ENCODE measurements at regions not wholly inside any gene's neighbourhood (a gene's known extent, or its start where the extent isn't known, plus 50 kb on each side); places are given as distances from the start of the nearest gene placed in this dataset.

DNA sequence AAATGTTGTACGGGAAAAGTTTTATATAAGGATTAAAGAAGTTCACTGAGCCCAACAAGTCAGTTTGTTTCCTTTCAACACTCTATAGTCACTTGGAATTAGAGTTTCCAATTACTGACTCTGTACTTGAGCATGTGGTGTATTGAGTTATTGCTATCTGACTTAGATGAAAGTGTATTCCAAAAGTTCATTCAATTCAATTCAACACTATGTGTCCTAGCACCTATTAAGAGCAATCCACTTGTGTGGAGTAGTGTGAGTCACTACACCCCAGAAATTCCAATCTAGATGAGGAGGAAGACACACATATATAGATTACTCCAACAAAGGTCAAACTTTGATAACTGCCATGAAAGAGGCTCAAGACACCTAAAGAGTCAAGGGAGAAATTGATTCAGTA lies 98.2 kb upstream of the SLCO6A1 start:
- no peaks in the 10 kb centered on the region for H3K4me1 ChIP-seq
- no peak overlapping the region for H3K4me3 ChIP-seq
- H3K36me3 ChIP-seq: no peaks in the 10 kb centered on the region
- no peak overlapping the region for H3K27ac ChIP-seq
- TF ChIP-seq, protein P1, sequence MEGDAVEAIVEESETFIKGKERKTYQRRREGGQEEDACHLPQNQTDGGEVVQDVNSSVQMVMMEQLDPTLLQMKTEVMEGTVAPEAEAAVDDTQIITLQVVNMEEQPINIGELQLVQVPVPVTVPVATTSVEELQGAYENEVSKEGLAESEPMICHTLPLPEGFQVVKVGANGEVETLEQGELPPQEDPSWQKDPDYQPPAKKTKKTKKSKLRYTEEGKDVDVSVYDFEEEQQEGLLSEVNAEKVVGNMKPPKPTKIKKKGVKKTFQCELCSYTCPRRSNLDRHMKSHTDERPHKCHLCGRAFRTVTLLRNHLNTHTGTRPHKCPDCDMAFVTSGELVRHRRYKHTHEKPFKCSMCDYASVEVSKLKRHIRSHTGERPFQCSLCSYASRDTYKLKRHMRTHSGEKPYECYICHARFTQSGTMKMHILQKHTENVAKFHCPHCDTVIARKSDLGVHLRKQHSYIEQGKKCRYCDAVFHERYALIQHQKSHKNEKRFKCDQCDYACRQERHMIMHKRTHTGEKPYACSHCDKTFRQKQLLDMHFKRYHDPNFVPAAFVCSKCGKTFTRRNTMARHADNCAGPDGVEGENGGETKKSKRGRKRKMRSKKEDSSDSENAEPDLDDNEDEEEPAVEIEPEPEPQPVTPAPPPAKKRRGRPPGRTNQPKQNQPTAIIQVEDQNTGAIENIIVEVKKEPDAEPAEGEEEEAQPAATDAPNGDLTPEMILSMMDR (IDR thresholded peaks at IDR 0.05): no peak
- no peak for TF ChIP-seq POLR2A (IDR thresholded peaks at IDR 0.05)
- H3K27me3 ChIP-seq: no peaks in the 10 kb centered on the region
- intact Hi-C loops (cut with DNase I): no loop called here
- DNase-seq: no peak
- H3K9me3 ChIP-seq: peaks cover 0 to 6% (median 0%) of the 10 kb centered on the region in 3 donors
- WGBS, 2 donors: 96 to 100% methylated on average over 1 of the region's 1 CpG

DNA sequence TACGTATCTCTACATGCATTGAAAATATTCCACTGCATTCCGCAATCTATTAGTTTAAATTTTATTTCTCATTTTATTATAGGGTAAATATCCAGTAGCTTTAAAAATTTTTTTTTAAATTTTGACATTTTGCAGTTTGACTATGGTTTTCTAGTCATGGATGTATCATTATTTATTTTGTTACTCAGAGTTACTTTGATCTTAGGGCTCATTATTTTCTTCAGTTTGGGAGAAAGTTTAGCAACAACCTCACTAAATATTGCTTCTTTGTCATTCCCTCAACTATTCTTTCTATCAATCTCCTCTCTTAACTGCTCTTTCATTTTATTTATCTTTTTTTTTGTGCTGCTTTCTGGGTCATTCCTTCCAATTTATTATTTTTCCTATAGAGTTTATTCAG lies 100.5 kb upstream of the SLCO6A1 start:
- Histone ChIP-seq H3K4me3 (no peak overlapping the region), H3K27me3 (no peaks in the 10 kb centered on the region), H3K36me3 (no peaks in the 10 kb centered on the region), H3K27ac (no peak overlapping the region), H3K9me3 (peaks cover 0 to 2% (median 0%) of the 10 kb centered on the region in 3 donors), H3K4me1 (no peaks in the 10 kb centered on the region)
- TF ChIP-seq, protein P1 (IDR thresholded peaks at IDR 0.05): no peak
- TF ChIP-seq POLR2A (IDR thresholded peaks at IDR 0.05): no peak
- 89 to 91% methylated on average over 2 of the region's 2 CpGs for WGBS, 2 donors
- no peak for DNase-seq
- intact Hi-C loops (cut with DNase I): no loop called here

DNA sequence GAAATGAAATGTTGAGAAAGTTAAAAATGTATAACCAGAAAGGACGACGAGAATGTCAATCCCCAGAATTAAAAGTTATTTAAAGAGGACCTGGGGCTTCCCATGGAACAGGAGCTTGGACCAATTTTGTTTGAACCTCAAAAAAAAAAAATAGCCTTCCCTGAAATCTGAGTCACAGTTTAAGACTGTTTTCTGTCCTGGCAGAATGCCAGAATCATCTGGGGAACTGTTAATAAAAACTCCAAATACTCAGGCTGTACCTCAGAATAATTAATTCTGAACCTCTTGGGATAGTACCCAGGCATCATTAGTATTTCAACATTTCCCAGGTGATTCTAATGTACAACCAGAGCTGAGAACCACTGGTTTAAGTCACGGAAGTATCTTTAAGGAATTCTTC lies 102.2 kb upstream of the SLCO6A1 start:
- intact Hi-C loops (cut with DNase I): no loop called here
- H3K27ac ChIP-seq: no peak overlapping the region
- H3K4me1 ChIP-seq: no peaks in the 10 kb centered on the region
- H3K4me3 ChIP-seq: no peak overlapping the region
- WGBS, 2 donors: 46 to 65% methylated on average over 3 of the region's 3 CpGs
- no peak for DNase-seq
- H3K27me3 ChIP-seq: no peaks in the 10 kb centered on the region
- TF ChIP-seq, protein P1 (IDR thresholded peaks at IDR 0.05): no peak
- no peak for TF ChIP-seq POLR2A (IDR thresholded peaks at IDR 0.05)
- H3K36me3 ChIP-seq: no peaks in the 10 kb centered on the region
- no peaks in the 10 kb centered on the region for H3K9me3 ChIP-seq

DNA sequence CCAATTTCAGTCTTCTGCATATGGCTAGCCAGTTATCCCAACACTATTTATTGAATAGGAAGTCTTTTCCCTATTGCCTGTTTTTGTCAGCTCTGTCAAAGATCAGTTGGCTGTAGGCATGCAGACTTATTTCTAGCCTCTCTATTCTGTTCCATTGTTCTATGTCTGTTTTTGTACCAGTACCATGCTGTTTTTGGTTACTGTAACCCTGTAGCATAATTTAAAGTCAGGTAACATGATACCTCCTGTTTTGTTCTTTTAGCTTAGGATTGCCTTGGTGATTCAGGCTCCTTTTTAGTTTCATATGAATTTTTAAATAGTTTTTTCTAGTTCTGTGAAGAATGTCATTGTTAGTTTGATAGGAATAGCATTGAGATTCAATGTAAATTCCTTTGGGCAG lies 104.9 kb upstream of the SLCO6A1 start:
- H3K27me3 ChIP-seq: no peaks in the 10 kb centered on the region
- no peak overlapping the region for H3K4me3 ChIP-seq
- H3K4me1 ChIP-seq: no peaks in the 10 kb centered on the region
- H3K9me3 ChIP-seq: no peaks in the 10 kb centered on the region
- intact Hi-C loops (cut with DNase I): no loop called here
- no peak for TF ChIP-seq POLR2A (IDR thresholded peaks at IDR 0.05)
- TF ChIP-seq, protein P1 (IDR thresholded peaks at IDR 0.05): no peak
- no peak overlapping the region for H3K27ac ChIP-seq
- DNase-seq: no peak
- no peaks in the 10 kb centered on the region for H3K36me3 ChIP-seq

DNA sequence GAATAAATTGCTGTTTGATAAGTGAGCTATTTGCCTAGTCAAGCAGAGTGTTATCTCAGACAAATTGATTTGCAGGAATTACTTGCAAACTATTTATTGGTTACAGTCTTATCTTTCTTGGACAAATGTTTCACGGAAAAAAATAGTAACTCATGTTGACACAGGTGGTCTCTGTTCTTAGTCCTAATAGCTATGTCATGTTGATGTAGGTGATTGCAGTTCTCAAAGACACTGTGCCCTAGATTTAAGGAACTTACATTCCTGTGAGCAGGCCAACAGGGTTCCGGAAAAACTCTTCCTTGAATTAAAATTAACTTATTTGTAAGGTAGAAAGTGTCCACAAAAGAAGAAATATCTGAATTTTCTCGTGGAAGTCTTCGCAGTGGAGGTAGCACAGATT lies 109.6 kb upstream of the SLCO6A1 start:
- WGBS, 2 donors: 70 to 73% methylated on average over 4 of the region's 4 CpGs
- H3K4me1 ChIP-seq: no peaks in the 10 kb centered on the region
- H3K36me3 ChIP-seq: no peaks in the 10 kb centered on the region
- TF ChIP-seq POLR2A (IDR thresholded peaks at IDR 0.05): no peak
- H3K9me3 ChIP-seq: no peaks in the 10 kb centered on the region
- intact Hi-C loops (cut with DNase I): no loop called here
- no peaks in the 10 kb centered on the region for H3K27me3 ChIP-seq
- H3K27ac ChIP-seq: no peak overlapping the region
- H3K4me3 ChIP-seq: no peak overlapping the region
- DNase-seq: no peak

DNA sequence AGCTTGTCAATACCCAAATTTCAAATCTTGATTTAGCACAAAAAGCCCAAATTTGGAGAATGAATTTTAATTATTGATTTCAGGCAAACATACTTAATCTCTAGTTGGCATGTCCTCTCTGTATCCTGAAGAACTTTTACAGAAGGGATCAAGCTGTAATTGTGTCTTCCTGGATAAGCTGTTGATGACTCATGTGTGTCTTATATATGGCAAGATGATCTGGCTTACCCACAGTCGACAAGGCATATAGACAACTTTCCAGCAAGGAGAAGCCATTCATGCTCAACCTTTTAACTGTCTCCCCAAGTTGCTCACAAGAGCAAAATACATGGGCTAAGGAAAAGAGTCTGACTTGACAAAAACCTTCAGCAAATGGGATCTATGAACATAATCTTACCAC lies 112.5 kb upstream of the SLCO6A1 start:
- Histone ChIP-seq H3K4me1 (no peaks in the 10 kb centered on the region), H3K9me3 (no peaks in the 10 kb centered on the region), H3K27ac (no peak overlapping the region), H3K4me3 (no peak overlapping the region), H3K27me3 (no peaks in the 10 kb centered on the region), H3K36me3 (no peaks in the 10 kb centered on the region)
- no peak for DNase-seq
- WGBS, 2 donors: 11 to 73% methylated on average over 1 of the region's 1 CpG
- TF ChIP-seq POLR2A (IDR thresholded peaks at IDR 0.05): no peak
- TF ChIP-seq, protein P1 (IDR thresholded peaks at IDR 0.05): no peak
- intact Hi-C loops (cut with DNase I): no loop called here
